Testis (tissue), 2 donors: ENCODE measurements at regions not wholly inside any gene's neighbourhood (a gene's known extent, or its start where the extent isn't known, plus 50 kb on each side); places are given as distances from the start of the nearest gene placed in this dataset.

Experiments
- DNase-seq: peaks from one replicate; pipeline ENCODE4 v3.0.0-alpha.2; 2019
- H3K27ac ChIP-seq, 2 donors: fragments of 200-600 bp; sonication (generic); one replicate each; pipeline ENCODE4 v1.5.1; 2019
- H3K27me3 ChIP-seq: fragments of 200-600 bp; sonication (generic); one replicate; pipeline ENCODE4 v1.5.1; 2019
- H3K36me3 ChIP-seq: fragments of 200-600 bp; sonication (generic); one replicate; pipeline ENCODE4 v1.5.1; 2017; ENCODE audit warnings: low read depth; ENCODE audit errors: missing control alignments
- H3K4me1 ChIP-seq: fragments of 200-600 bp; sonication (generic); one replicate; pipeline ENCODE4 v1.5.1; 2019
- H3K4me3 ChIP-seq, 2 donors: fragments of 200-600 bp; sonication (generic); one replicate each; pipeline ENCODE4 v1.5.1; 2017 to 2019
- H3K9me3 ChIP-seq: fragments of 200-600 bp; sonication (generic); one replicate; pipeline ENCODE4 v1.5.1; 2017
- CTCF ChIP-seq, 3 experiments: fragments of 450-650 bp in 2 of 3; fragments of 200-600 bp in 1 of 3; sonication (generic) in 1 of 3; IDR thresholded peaks; one replicate each; pipeline ENCODE4 v1.5.1; 2016 to 2019; ENCODE audit warnings: antibody characterized with exemption in 3 of 3, mild to moderate bottlenecking in 2 of 3, moderate library complexity in 1 of 3
- POLR2A ChIP-seq: fragments of 450-650 bp; IDR thresholded peaks from one replicate; pipeline ENCODE4 v1.6.1; 2017; ENCODE audit warnings: antibody characterized with exemption, mild to moderate bottlenecking, moderate library complexity
- WGBS, 2 donors: methylation state at CpG; one replicate each; pipeline ENCODE4 v1.1.5; 2018; 5-methylcytosine and 5-hydroxymethylcytosine counted together
- intact Hi-C: fragments of 100-400 bp; cut with DNase I; formaldehyde crosslinking; loops from one replicate; pipeline ENCODE4 v1.15.1; 2023; ENCODE audit warnings: low total_unique reads

- intact Hi-C loops = no loop called here
- peak overlapping the region; percentile 52 to 78 for H3K4me3 ChIP-seq
- TF ChIP-seq CTCF (IDR thresholded peaks at IDR 0.05) = no peak
- TF ChIP-seq POLR2A = no peak
- H3K4me1 ChIP-seq = no peaks in the 10 kb centered on the region
- no peak for DNase-seq
- H3K27me3 ChIP-seq = no peaks in the 10 kb centered on the region
- peak overlapping the region; percentile 73 to 83 for H3K27ac ChIP-seq
- no peaks in the 10 kb centered on the region for H3K36me3 ChIP-seq
- WGBS, 2 donors = 1 to 18% methylated on average over 2 to 12 of the region's 12 CpGs
- no peaks in the 10 kb centered on the region for H3K9me3 ChIP-seq
Observed at GRCh38 chr6:26198722-26199056, 111.5 kb downstream of the HFE start.

GRCh38 chr6:26199057-26199772 is 112.0 kb downstream of the HFE start:
- H3K9me3 ChIP-seq = no peaks in the 10 kb centered on the region
- no peaks in the 10 kb centered on the region for H3K36me3 ChIP-seq
- peak overlapping the region; percentile 52 to 78 for H3K4me3 ChIP-seq
- 1 to 2% methylated on average over 28 to 42 of the region's 42 CpGs for WGBS, 2 donors
- intact Hi-C loops = no loop called here
- H3K27me3 ChIP-seq = no peaks in the 10 kb centered on the region
- peak overlapping the region; percentile 73 to 83 for H3K27ac ChIP-seq
- DNase-seq = peak; percentile 78
- no peaks in the 10 kb centered on the region for H3K4me1 ChIP-seq
- TF ChIP-seq POLR2A (peak; percentile 38), CTCF (IDR thresholded peaks at IDR 0.05) (no peak)

- TF ChIP-seq CTCF (IDR thresholded peaks at IDR 0.05) (no peak), POLR2A (no peak)
- H3K9me3 ChIP-seq = no peaks in the 10 kb centered on the region
- H3K4me3 ChIP-seq = peak overlapping the region; percentile 52 to 78
- DNase-seq = no peak
- H3K27me3 ChIP-seq = no peaks in the 10 kb centered on the region
- peak overlapping the region; percentile 73 to 79 for H3K27ac ChIP-seq
- no peaks in the 10 kb centered on the region for H3K36me3 ChIP-seq
- intact Hi-C loops = no loop called here
- WGBS, 2 donors = 11 to 13% methylated on average over 15 to 20 of the region's 20 CpGs
- no peaks in the 10 kb centered on the region for H3K4me1 ChIP-seq
Observed at GRCh38 chr6:26199773-26200764, 112.8 kb downstream of the HFE start.

GRCh38 chr6:26200918-26201721 is 113.9 kb downstream of the HFE start:
- Histone ChIP-seq H3K9me3 (no peaks in the 10 kb centered on the region), H3K4me1 (no peaks in the 10 kb centered on the region), H3K36me3 (no peaks in the 10 kb centered on the region), H3K27ac (no peak overlapping the region), H3K4me3 (no peak overlapping the region), H3K27me3 (no peaks in the 10 kb centered on the region)
- no peak for TF ChIP-seq POLR2A
- no peak for TF ChIP-seq CTCF (IDR thresholded peaks at IDR 0.05)
- 90 to 93% methylated on average over 16 of the region's 16 CpGs for WGBS, 2 donors
- intact Hi-C loops = no loop called here
- no peak for DNase-seq
